ENCODE measurements at regions not wholly inside any gene's neighbourhood (a gene's known extent, or its start where the extent isn't known, plus 50 kb on each side); places are given as distances from the start of the nearest gene placed in this dataset.

DNA sequence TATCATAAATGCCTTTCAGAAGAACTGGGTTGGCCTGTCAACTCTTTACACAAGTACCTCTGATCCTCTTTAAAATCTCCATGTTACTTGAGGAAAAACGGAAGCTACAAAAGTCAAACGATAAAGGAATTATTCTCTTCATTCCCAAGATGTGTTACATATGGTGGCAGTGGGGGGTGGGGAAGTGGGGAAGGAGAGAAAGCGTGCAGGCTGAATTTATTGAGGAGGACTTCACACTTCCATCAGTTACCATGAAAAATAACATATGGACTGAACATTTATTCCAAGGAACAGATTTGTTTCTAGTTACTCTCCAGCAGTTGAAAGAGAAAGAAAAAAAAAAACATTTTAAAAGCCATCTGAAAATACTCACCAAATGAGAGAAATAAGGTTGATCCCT lies 474.4 kb upstream of the DCN start:
- no peak overlapping the region for H3K27ac Mint-ChIP-seq
- ChIA-PET CTCF (no interaction called here), POLR2A (no interaction called here)

DNA sequence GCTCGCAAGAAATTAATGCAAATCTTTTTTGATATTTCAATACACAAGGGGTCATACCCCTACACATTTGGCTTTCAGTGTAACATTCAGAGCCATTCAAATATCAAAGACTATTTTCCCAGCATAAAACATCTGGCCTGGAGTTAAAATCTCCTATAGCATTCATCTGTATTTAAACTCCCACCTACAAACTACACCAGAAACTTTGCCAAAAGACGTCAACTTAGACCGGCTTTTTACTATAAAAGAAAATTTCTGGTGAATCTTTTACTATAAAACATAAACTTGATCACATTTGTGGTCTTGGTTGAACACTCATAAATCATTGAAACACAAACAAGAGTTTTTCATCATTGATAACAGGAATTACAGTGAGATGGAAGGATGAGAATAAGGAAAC lies 473.3 kb upstream of the DCN start:
- no peak for ATAC-seq (ENCODE audit: low read depth)
- no peak for DNase-seq
- no peaks in the 10 kb centered on the region for H3K36me3 ChIP-seq (replicated peaks in 1 of 2; ENCODE audit: control extremely low read depth in 1 of 2, control insufficient read depth in 1 of 2, extremely low read depth in 1 of 2, insufficient read depth in 2 of 2, low read length in 1 of 2)
- no peak overlapping the region for H2AFZ ChIP-seq (ENCODE audit: insufficient read depth, low read depth, low read length, poor library complexity, severe bottlenecking)
- intact Hi-C loops (cut with micrococcal nuclease): no loop called here
- 100% methylated on average over 1 of the region's 3 CpGs for WGBS (ENCODE audit: insufficient coverage)
- H3K79me2 ChIP-seq (ENCODE audit: control insufficient read depth, insufficient read depth, low read length): no peaks in the 10 kb centered on the region
- H3K27ac Mint-ChIP-seq: no peak overlapping the region
- H3K9ac ChIP-seq (ENCODE audit: low read length): no peak overlapping the region
- H3K27me3 ChIP-seq (replicated peaks in 1 of 4; ENCODE audit: control extremely low read depth in 1 of 4, control insufficient read depth in 3 of 4, insufficient read depth in 4 of 4, low read length in 3 of 4): no peaks in the 10 kb centered on the region
- H3K27ac ChIP-seq (ENCODE audit: low read length in 2 of 2): no peak overlapping the region
- H3K4me3 Mint-ChIP-seq: no peak overlapping the region
- POLR2A ChIA-PET: no interaction called here
- peaks cover 0 to 3% (median 0%) of the 10 kb centered on the region in 3 donors for H3K9me3 ChIP-seq (ENCODE audit: control extremely low read depth in 1 of 3, control insufficient read depth in 2 of 3, insufficient read depth in 1 of 3, low read length in 2 of 3)
- no peaks in the 10 kb centered on the region for H3K4me1 ChIP-seq (ENCODE audit: control insufficient read depth in 2 of 2, insufficient read depth in 2 of 2, low read length in 2 of 2)
- peaks cover 3% of the 10 kb centered on the region for H3K27me3 Mint-ChIP-seq
- CTCF ChIA-PET: no interaction called here
- H3K4me1 Mint-ChIP-seq: no peaks in the 10 kb centered on the region
- no peaks in the 10 kb centered on the region for H3K9me3 Mint-ChIP-seq (ENCODE audit: insufficient read depth)
- H4K20me1 ChIP-seq (ENCODE audit: control insufficient read depth, insufficient read depth, low read length, poor library complexity, severe bottlenecking): no peaks in the 10 kb centered on the region
- H3K4me3 ChIP-seq (ENCODE audit: control extremely low read depth in 1 of 5, extremely low read depth in 1 of 5, insufficient read depth in 1 of 5, low read depth in 2 of 5, low read length in 4 of 5): no peak overlapping the region
- H3K4me2 ChIP-seq (replicated peaks; ENCODE audit: low read depth, low read length, poor library complexity, severe bottlenecking): no peak overlapping the region
- no peak for TF ChIP-seq EZH2 (IDR thresholded peaks at IDR 0.05; ENCODE audit: borderline replicate concordance, insufficient read depth, low read depth, low read length, poor library complexity, severe bottlenecking)
- TF ChIP-seq, protein P1, sequence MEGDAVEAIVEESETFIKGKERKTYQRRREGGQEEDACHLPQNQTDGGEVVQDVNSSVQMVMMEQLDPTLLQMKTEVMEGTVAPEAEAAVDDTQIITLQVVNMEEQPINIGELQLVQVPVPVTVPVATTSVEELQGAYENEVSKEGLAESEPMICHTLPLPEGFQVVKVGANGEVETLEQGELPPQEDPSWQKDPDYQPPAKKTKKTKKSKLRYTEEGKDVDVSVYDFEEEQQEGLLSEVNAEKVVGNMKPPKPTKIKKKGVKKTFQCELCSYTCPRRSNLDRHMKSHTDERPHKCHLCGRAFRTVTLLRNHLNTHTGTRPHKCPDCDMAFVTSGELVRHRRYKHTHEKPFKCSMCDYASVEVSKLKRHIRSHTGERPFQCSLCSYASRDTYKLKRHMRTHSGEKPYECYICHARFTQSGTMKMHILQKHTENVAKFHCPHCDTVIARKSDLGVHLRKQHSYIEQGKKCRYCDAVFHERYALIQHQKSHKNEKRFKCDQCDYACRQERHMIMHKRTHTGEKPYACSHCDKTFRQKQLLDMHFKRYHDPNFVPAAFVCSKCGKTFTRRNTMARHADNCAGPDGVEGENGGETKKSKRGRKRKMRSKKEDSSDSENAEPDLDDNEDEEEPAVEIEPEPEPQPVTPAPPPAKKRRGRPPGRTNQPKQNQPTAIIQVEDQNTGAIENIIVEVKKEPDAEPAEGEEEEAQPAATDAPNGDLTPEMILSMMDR (IDR thresholded peaks at IDR 0.05): no peak

More for the DNA sequence above, 474.4 kb upstream of the DCN start:
- peaks cover 0 to 2% (median 0%) of the 10 kb centered on the region in 3 donors for H3K9me3 ChIP-seq (ENCODE audit: control extremely low read depth in 1 of 3, control insufficient read depth in 2 of 3, insufficient read depth in 1 of 3, low read length in 2 of 3)
- Mint-ChIP-seq H3K4me1 (no peaks in the 10 kb centered on the region), H3K4me3 (no peak overlapping the region), H3K9me3 (ENCODE audit: insufficient read depth) (no peaks in the 10 kb centered on the region), H3K27me3 (peaks cover 3% of the 10 kb centered on the region)
- no peak overlapping the region for H3K4me3 ChIP-seq (ENCODE audit: control extremely low read depth in 1 of 5, extremely low read depth in 1 of 5, insufficient read depth in 1 of 5, low read depth in 2 of 5, low read length in 4 of 5)
- H3K79me2 ChIP-seq (ENCODE audit: control insufficient read depth, insufficient read depth, low read length): no peaks in the 10 kb centered on the region
- no peaks in the 10 kb centered on the region for H3K36me3 ChIP-seq (replicated peaks in 1 of 2; ENCODE audit: control extremely low read depth in 1 of 2, control insufficient read depth in 1 of 2, extremely low read depth in 1 of 2, insufficient read depth in 2 of 2, low read length in 1 of 2)
- H3K9ac ChIP-seq (ENCODE audit: low read length): no peak overlapping the region
- TF ChIP-seq, protein P1 (IDR thresholded peaks at IDR 0.05): no peak
- TF ChIP-seq EZH2 (IDR thresholded peaks at IDR 0.05; ENCODE audit: borderline replicate concordance, insufficient read depth, low read depth, low read length, poor library complexity, severe bottlenecking): no peak
- H3K27me3 ChIP-seq (replicated peaks in 1 of 4; ENCODE audit: control extremely low read depth in 1 of 4, control insufficient read depth in 3 of 4, insufficient read depth in 4 of 4, low read length in 3 of 4): no peaks in the 10 kb centered on the region
- no peak for DNase-seq
- WGBS (ENCODE audit: insufficient coverage): no CpG with 5 or more reads among the region's 3 CpGs
- no peak for ATAC-seq (ENCODE audit: low read depth)
- H4K20me1 ChIP-seq (ENCODE audit: control insufficient read depth, insufficient read depth, low read length, poor library complexity, severe bottlenecking): no peaks in the 10 kb centered on the region
- intact Hi-C loops (cut with micrococcal nuclease): no loop called here
- no peaks in the 10 kb centered on the region for H3K4me1 ChIP-seq (ENCODE audit: control insufficient read depth in 2 of 2, insufficient read depth in 2 of 2, low read length in 2 of 2)
- H3K4me2 ChIP-seq (replicated peaks; ENCODE audit: low read depth, low read length, poor library complexity, severe bottlenecking): no peak overlapping the region
- no peak overlapping the region for H2AFZ ChIP-seq (ENCODE audit: insufficient read depth, low read depth, low read length, poor library complexity, severe bottlenecking)
- no peak overlapping the region for H3K27ac ChIP-seq (ENCODE audit: low read length in 2 of 2)
